SK-N-SH (cell line): ENCODE measurements at regions not wholly inside any gene's neighbourhood (a gene's known extent, or its start where the extent isn't known, plus 50 kb on each side); places are given as distances from the start of the nearest gene placed in this dataset.
"Not testable (repeated sequence)": the region's sequence is repeated elsewhere in the genome, so short reads cannot be mapped to it uniquely, and the experiment has no call there.

Source experiments
- CTCF ChIA-PET: fragments of 300-600, 350-600 bp; formaldehyde crosslinking; extraction: SDS; loops from one replicate; lab custom pipeline; 2021; lab: Yijun Ruan, JAX
- POLR2A ChIA-PET: fragments of 350-600 bp; sonication (Branson Sonifier 250); formaldehyde crosslinking; extraction: SDS; loops from one replicate; lab custom pipeline; 2020; ENCODE audit warnings: antibody characterized with exemption, inconsistent platforms; lab: Yijun Ruan, JAX
- DNase-seq: peaks from one replicate; pipeline ENCODE4 v3.0.0; 2012
- H2AFZ ChIP-seq: fragments of 200-600 bp; sonication (generic); 2 replicates; pipeline ENCODE4 v1.8.1; 2016; ENCODE audit warnings: antibody characterized with exemption, mild to moderate bottlenecking, low read depth
- H3F3A ChIP-seq: fragments of 200-600 bp; sonication (generic); replicated peaks from 2 replicates; pipeline ENCODE3; 2016; ENCODE audit warnings: antibody characterized with exemption, mild to moderate bottlenecking; ENCODE audit not compliant: insufficient read depth
- H3K27ac ChIP-seq, 2 experiments: fragments of 200-500 bp in 1 of 2; fragments of 200-600 bp in 1 of 2; sonication (Bioruptor generic) in 1 of 2; sonication (generic), shearing (Covaris generic) in 1 of 2; 2 replicates each; pipeline versions ENCODE4 v1.5.1 to v1.6.1; 2014 to 2016; ENCODE audit warnings: low read depth in 2 of 2, inconsistent platforms in 1 of 2, low read length in 1 of 2, mild to moderate bottlenecking in 1 of 2, mixed read lengths in 1 of 2
- H3K27me3 ChIP-seq: fragments of 200-600 bp; sonication (generic), shearing (Covaris generic); 2 replicates; pipeline ENCODE4 v1.6.1; 2016; ENCODE audit warnings: mixed run types; ENCODE audit not compliant: insufficient read depth
- H3K36me3 ChIP-seq, 2 experiments: fragments of 200-500 bp in 1 of 2; fragments of 200-600 bp in 1 of 2; sonication (Bioruptor generic) in 1 of 2; sonication (generic) in 1 of 2; replicated peaks in 1 of 2; 2 replicates each; pipeline versions ENCODE3 to v1.5.1; 2014 to 2016; ENCODE audit warnings: low read length in 1 of 2, mild to moderate bottlenecking in 1 of 2; ENCODE audit not compliant: insufficient read depth in 2 of 2, control insufficient read depth in 1 of 2
- H3K4me1 ChIP-seq, 2 experiments: fragments of 200-500 bp in 1 of 2; fragments of 200-600 bp in 1 of 2; sonication (Bioruptor generic) in 1 of 2; sonication (generic), shearing (Covaris generic) in 1 of 2; 2 replicates each; pipeline versions ENCODE4 v1.5.1 to v1.6.1; 2014 to 2016; ENCODE audit warnings: low read depth in 1 of 2, low read length in 1 of 2, mixed run types in 1 of 2; ENCODE audit not compliant: insufficient read depth in 2 of 2, control insufficient read depth in 1 of 2
- H3K4me2 ChIP-seq: fragments of 200-600 bp; sonication (generic), shearing (Covaris generic); 2 replicates; pipeline ENCODE4 v1.6.1; 2017; ENCODE audit warnings: mixed run types
- H3K4me3 ChIP-seq, 2 experiments: fragments of 200-500 bp in 1 of 2; fragments of 200-600 bp in 1 of 2; sonication (Bioruptor generic) in 1 of 2; sonication (generic), shearing (Covaris generic) in 1 of 2; 2 replicates each; pipeline versions ENCODE4 v1.5.1 to v1.8.1; 2014 to 2016; ENCODE audit warnings: low read depth in 2 of 2, inconsistent platforms in 1 of 2, low read length in 1 of 2, mild to moderate bottlenecking in 1 of 2, mixed read lengths in 1 of 2, moderate library complexity in 1 of 2
- H3K79me2 ChIP-seq: fragments of 200-600 bp; sonication (generic); 2 replicates; pipeline ENCODE4 v1.8.1; 2017; ENCODE audit warnings: mild to moderate bottlenecking; ENCODE audit not compliant: insufficient read depth
- H3K9ac ChIP-seq: fragments of 200-600 bp; sonication (generic); 2 replicates; pipeline ENCODE4 v1.6.1; 2017; ENCODE audit warnings: mixed run types
- H3K9me2 ChIP-seq: fragments of 200-600 bp; sonication (generic); 2 replicates; pipeline ENCODE4 v1.6.1; 2017; ENCODE audit warnings: mixed run types
- H3K9me3 ChIP-seq: fragments of 200-600 bp; sonication (generic); 2 replicates; pipeline ENCODE4 v1.6.1; 2017; ENCODE audit warnings: mixed run types, mild to moderate bottlenecking, moderate library complexity
- H4K20me1 ChIP-seq: fragments of 200-600 bp; sonication (generic); 2 replicates; pipeline ENCODE4 v1.6.1; 2017; ENCODE audit warnings: mild to moderate bottlenecking, mixed run types; ENCODE audit not compliant: insufficient read depth
- ELF1 ChIP-seq: IDR thresholded peaks from 2 replicates; pipeline ENCODE4 v1.4.0; 2012
- EP300 ChIP-seq, 2 experiments: IDR thresholded peaks; 2 replicates each; pipeline versions ENCODE4 v1.4.0 to v1.6.1; 2012; ENCODE audit warnings: borderline replicate concordance in 1 of 2, low read depth in 1 of 2, low read length in 1 of 2
- EZH2phosphoT487 ChIP-seq: fragments of 200-600 bp; sonication (generic); IDR thresholded peaks from 2 replicates; pipeline ENCODE4 v1.6.1; 2017; ENCODE audit warnings: low read depth, mixed run types, mild to moderate bottlenecking, antibody characterized with exemption, moderate library complexity, borderline replicate concordance
- FOXM1 ChIP-seq: IDR thresholded peaks from 2 replicates; pipeline ENCODE4 v1.4.0; 2012; ENCODE audit warnings: low read depth, mild to moderate bottlenecking
- GABPA ChIP-seq: IDR thresholded peaks from 2 replicates; pipeline ENCODE4 v1.4.0; 2012; ENCODE audit warnings: low read depth, mild to moderate bottlenecking
- MXI1 ChIP-seq: IDR thresholded peaks from 2 replicates; pipeline ENCODE4 v1.6.1; 2012; ENCODE audit warnings: mild to moderate bottlenecking, low read depth, low read length, improper control_type of control experiment
- NRF1 ChIP-seq: IDR thresholded peaks from 2 replicates; pipeline ENCODE4 v1.6.1; 2012; ENCODE audit warnings: low read depth, mild to moderate bottlenecking, low read length
- PBX3 ChIP-seq: IDR thresholded peaks from 2 replicates; pipeline ENCODE4; 2012
- REST ChIP-seq: IDR thresholded peaks from 2 replicates; pipeline ENCODE4 v1.6.1; 2012; ENCODE audit warnings: mild to moderate bottlenecking, low read depth, low read length, moderate library complexity
- RXRA ChIP-seq: IDR thresholded peaks from 2 replicates; pipeline ENCODE4 v1.4.0; 2012; ENCODE audit warnings: low read depth, mild to moderate bottlenecking, borderline replicate concordance
- SIN3A ChIP-seq: IDR thresholded peaks from 2 replicates; pipeline ENCODE4 v1.6.1; 2012; ENCODE audit warnings: low read depth, mild to moderate bottlenecking, low read length, moderate library complexity, borderline replicate concordance
- SMC3 ChIP-seq: IDR thresholded peaks from 2 replicates; pipeline ENCODE4 v1.6.1; 2012; ENCODE audit warnings: low read depth, low read length, improper control_type of control experiment
- TCF12 ChIP-seq: IDR thresholded peaks from 2 replicates; pipeline ENCODE4 v1.4.0; 2012
- USF2 ChIP-seq: fragments of 150-350 bp; IDR thresholded peaks from 2 replicates; pipeline ENCODE4 v1.6.1; 2017; ENCODE audit warnings: antibody characterized with exemption, low read length, low read depth, borderline replicate concordance
- WGBS: methylation state at CpG from one replicate; pipeline ENCODE4 v1.1.6; 2017; ENCODE audit warnings: low lambda C conversion rate; 5-methylcytosine and 5-hydroxymethylcytosine counted together

- TF ChIP-seq USF2 (no peak), GABPA (no peak), SMC3 (no peak)
Measured at GRCh38 chr7:8885480-8886000, 452.1 kb downstream of the NXPH1 start (continued).

- H3K9me3 ChIP-seq, H3K4me1 ChIP-seq, H3K9me2 ChIP-seq, H2AFZ ChIP-seq, H3K4me3 ChIP-seq, H3K27me3 ChIP-seq, H3F3A ChIP-seq, H3K36me3 ChIP-seq, H3K79me2 ChIP-seq, DNase-seq, H4K20me1 ChIP-seq, POLR2A ChIA-PET, CTCF ChIA-PET, H3K27ac ChIP-seq, H3K9ac ChIP-seq, H3K4me2 ChIP-seq: not testable (repeated sequence)
- 72% methylated on average over 9 of the region's 30 CpGs for WGBS
Measured at GRCh38 chr7:8890346-8890745, 456.9 kb downstream of the NXPH1 start.

GRCh38 chr7:8893775-8894174 lies 460.4 kb downstream of the NXPH1 start:
- Histone ChIP-seq H3K36me3 (no peaks in the 10 kb centered on the region), H3K9me3 (no peaks in the 10 kb centered on the region), H3K79me2 (no peaks in the 10 kb centered on the region), H3K27ac (no peak overlapping the region), H3K4me3 (no peak overlapping the region), H3K9me2 (no peaks in the 10 kb centered on the region), H3K4me2 (no peak overlapping the region), H4K20me1 (no peaks in the 10 kb centered on the region), H3K4me1 (no peaks in the 10 kb centered on the region; a peak in 1 of 4 replicates), H3K27me3 (no peaks in the 10 kb centered on the region), H3F3A (no peaks in the 10 kb centered on the region), H2AFZ (no peak overlapping the region), H3K9ac (no peak overlapping the region)
- 23% methylated on average over 2 of the region's 2 CpGs for WGBS
- ChIA-PET POLR2A (no interaction called here), CTCF (no interaction called here)
- DNase-seq, result no peak
- TF ChIP-seq USF2 (no peak), REST (no peak), GABPA (no peak), RXRA (no peak), TCF12 (no peak), PBX3 (no peak), NRF1 (no peak), SIN3A (no peak), EZH2phosphoT487 (no peak), FOXM1 (no peak), ELF1 (no peak), EP300 (IDR thresholded peaks at IDR 0.05; ENCODE audit: borderline replicate concordance in 1 of 2, low read depth in 1 of 2, low read length in 1 of 2) (no peak), MXI1 (no peak)
